ENCODE measurements at regions not wholly inside any gene's neighbourhood (a gene's known extent, or its start where the extent isn't known, plus 50 kb on each side); places are given as distances from the start of the nearest gene placed in this dataset.

DNA sequence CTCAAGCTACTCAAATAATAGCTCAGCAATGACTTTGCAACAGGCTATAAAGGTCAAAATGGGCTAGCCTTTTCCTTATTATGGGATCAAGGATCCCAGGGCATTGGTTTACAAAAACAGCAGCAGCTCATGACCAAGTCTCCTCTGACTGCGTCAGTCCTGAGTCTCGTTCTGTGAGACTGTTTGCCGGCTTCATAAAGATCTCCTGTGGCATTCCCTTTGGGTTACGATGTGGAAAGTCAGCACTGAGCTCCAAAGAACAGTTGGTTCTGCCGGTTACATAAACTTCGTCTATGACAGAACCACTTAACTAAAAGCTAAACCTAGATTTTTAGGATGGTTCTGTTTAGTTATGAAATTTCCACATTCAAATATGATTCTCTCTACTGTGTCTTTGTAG, 674.9 kb downstream of the ZEB2 start:
- TF ChIP-seq POLR2A (IDR thresholded peaks at IDR 0.05; ENCODE audit: low read length) = no peak
- no peak for TF ChIP-seq GATA1 (IDR thresholded peaks at IDR 0.05; ENCODE audit: low read depth, low read length)

All from erythroblast (primary cell).